Natural killer cell (primary cell): ENCODE measurements at regions not wholly inside any gene's neighbourhood (a gene's known extent, or its start where the extent isn't known, plus 50 kb on each side); places are given as distances from the start of the nearest gene placed in this dataset.
A peak's percentile ranks its signal among the peaks of the same experiment; 100 is the strongest.

Experiments used
- ATAC-seq, 3 donors: fragments of 150-1000 bp in 2 of 3; fragments of 200-7000 bp in 1 of 3; cut with Tn5 transposase; 1 replicate in 1 of 3; 2 replicates in 2 of 3; pipeline ENCODE4 v1.10.0; 2021; ENCODE audit warnings: mild to moderate bottlenecking in 2 of 3, moderate library complexity in 2 of 3
- DNase-seq, 2 donors: peaks; one replicate each; pipeline versions ENCODE4 v3.0.0 to v3.0.0-alpha.2; 2013 to 2021; ENCODE audit warnings: mixed read lengths in 1 of 2
- H3K27ac ChIP-seq: one replicate; pipeline ENCODE4 v1.5.1; 2013; ENCODE audit warnings: mild to moderate bottlenecking, low read length
- H3K27me3 ChIP-seq: one replicate; pipeline ENCODE4 v1.6.1; 2013; ENCODE audit warnings: low read length; ENCODE audit not compliant: control insufficient read depth, insufficient read depth
- H3K36me3 ChIP-seq: one replicate; pipeline ENCODE4 v1.6.1; 2013; ENCODE audit warnings: low read length; ENCODE audit not compliant: control insufficient read depth, insufficient read depth
- H3K4me1 ChIP-seq: one replicate; pipeline ENCODE4 v1.6.1; 2013; ENCODE audit warnings: low read length; ENCODE audit not compliant: control insufficient read depth, insufficient read depth
- H3K4me3 ChIP-seq: one replicate; pipeline ENCODE4 v1.5.1; 2013; ENCODE audit warnings: low read length
- H3K9me3 ChIP-seq: one replicate; pipeline ENCODE4 v1.6.1; 2013; ENCODE audit warnings: low read length; ENCODE audit not compliant: control insufficient read depth, insufficient read depth
- H3K27ac Mint-ChIP-seq, 2 donors: one replicate each; pipeline ENCODE4 v1.8.0; 2022; ENCODE audit warnings: mild to moderate bottlenecking in 2 of 2, mixed read lengths in 2 of 2, moderate library complexity in 1 of 2
- H3K27me3 Mint-ChIP-seq, 2 donors: one replicate each; pipeline ENCODE4 v1.8.0; 2022; ENCODE audit warnings: low read depth in 2 of 2, mixed read lengths in 2 of 2
- H3K36me3 Mint-ChIP-seq: one replicate; pipeline ENCODE4 v1.8.0; 2022; ENCODE audit warnings: mixed read lengths
- H3K4me1 Mint-ChIP-seq, 2 donors: one replicate each; pipeline ENCODE4 v1.8.0; 2022; ENCODE audit warnings: mixed read lengths in 2 of 2
- H3K4me3 Mint-ChIP-seq: one replicate; pipeline ENCODE4 v1.8.0; 2022; ENCODE audit warnings: mild to moderate bottlenecking, moderate library complexity, mixed read lengths
- H3K9me3 Mint-ChIP-seq, 2 donors: one replicate each; pipeline ENCODE4 v1.8.0; 2022; ENCODE audit warnings: mixed read lengths in 2 of 2
- WGBS: methylation state at CpG from one replicate; pipeline ENCODE4 v1.1.7; 2013; ENCODE audit warnings: missing lambda C conversion rate; ENCODE audit not compliant: insufficient coverage; 5-methylcytosine and 5-hydroxymethylcytosine counted together
- intact Hi-C: fragments of 100-400 bp; cut with micrococcal nuclease; formaldehyde crosslinking; loops from one replicate; pipeline ENCODE4 v1.14.2; 2022
- TF ChIP-seq, protein P1 (sequence below): fragments of 200-600 bp; IDR thresholded peaks from one replicate; pipeline ENCODE4 v1.8.0; 2022; ENCODE audit warnings: antibody characterized with exemption

- H3K27ac ChIP-seq, result no peak overlapping the region
- no peaks in the 10 kb centered on the region for H3K9me3 Mint-ChIP-seq
- H3K4me3 Mint-ChIP-seq, result no peak overlapping the region
- no peak for ATAC-seq
- no peak overlapping the region for H3K27ac Mint-ChIP-seq
- no peaks in the 10 kb centered on the region for H3K36me3 ChIP-seq
- H3K4me1 Mint-ChIP-seq, result no peaks in the 10 kb centered on the region
- intact Hi-C loops, result no loop called here
- H3K9me3 ChIP-seq, result no peaks in the 10 kb centered on the region
- H3K27me3 Mint-ChIP-seq, result peaks cover 0 to 12% of the 10 kb centered on the region in 2 donors
- no peak for DNase-seq
- no peaks in the 10 kb centered on the region for H3K36me3 Mint-ChIP-seq
- no peaks in the 10 kb centered on the region for H3K27me3 ChIP-seq
- 88% methylated on average over 5 of the region's 7 CpGs for WGBS
- no peaks in the 10 kb centered on the region for H3K4me1 ChIP-seq
- no peak overlapping the region for H3K4me3 ChIP-seq
- TF ChIP-seq, protein P1, sequence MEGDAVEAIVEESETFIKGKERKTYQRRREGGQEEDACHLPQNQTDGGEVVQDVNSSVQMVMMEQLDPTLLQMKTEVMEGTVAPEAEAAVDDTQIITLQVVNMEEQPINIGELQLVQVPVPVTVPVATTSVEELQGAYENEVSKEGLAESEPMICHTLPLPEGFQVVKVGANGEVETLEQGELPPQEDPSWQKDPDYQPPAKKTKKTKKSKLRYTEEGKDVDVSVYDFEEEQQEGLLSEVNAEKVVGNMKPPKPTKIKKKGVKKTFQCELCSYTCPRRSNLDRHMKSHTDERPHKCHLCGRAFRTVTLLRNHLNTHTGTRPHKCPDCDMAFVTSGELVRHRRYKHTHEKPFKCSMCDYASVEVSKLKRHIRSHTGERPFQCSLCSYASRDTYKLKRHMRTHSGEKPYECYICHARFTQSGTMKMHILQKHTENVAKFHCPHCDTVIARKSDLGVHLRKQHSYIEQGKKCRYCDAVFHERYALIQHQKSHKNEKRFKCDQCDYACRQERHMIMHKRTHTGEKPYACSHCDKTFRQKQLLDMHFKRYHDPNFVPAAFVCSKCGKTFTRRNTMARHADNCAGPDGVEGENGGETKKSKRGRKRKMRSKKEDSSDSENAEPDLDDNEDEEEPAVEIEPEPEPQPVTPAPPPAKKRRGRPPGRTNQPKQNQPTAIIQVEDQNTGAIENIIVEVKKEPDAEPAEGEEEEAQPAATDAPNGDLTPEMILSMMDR, result no peak
These were observed 111.1 kb downstream of the SINHCAF start for GRCh38 chr12:31214626-31215517.

- H3K4me3 Mint-ChIP-seq, result no peak overlapping the region
These were observed 110.3 kb downstream of the SINHCAF start for GRCh38 chr12:31215518-31216232.

DNA sequence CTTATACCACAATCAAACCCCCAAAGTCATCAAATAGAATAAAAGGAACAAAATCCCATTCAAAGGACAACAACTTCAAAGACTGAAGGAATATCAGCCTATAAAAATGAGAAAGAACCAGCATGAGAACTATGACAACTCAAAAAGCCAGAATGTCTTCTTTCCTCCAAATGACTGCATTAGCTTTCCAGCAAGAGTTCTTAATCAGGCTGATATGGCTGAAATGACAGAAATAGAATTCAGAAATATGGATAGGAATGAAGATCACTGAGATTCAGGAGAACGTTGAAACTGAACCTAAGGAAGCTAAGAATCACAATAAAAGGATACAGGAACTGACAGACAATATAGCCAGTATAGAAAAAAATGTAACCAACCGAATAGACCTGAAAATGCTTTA lies 109.5 kb downstream of the SINHCAF start:
- H3K4me1 Mint-ChIP-seq, result no peaks in the 10 kb centered on the region
- TF ChIP-seq, protein P1, result no peak
- no peak overlapping the region for H3K27ac ChIP-seq
- H3K36me3 Mint-ChIP-seq, result no peaks in the 10 kb centered on the region
- intact Hi-C loops, result no loop called here
- no peaks in the 10 kb centered on the region for H3K36me3 ChIP-seq
- DNase-seq (no peak), ATAC-seq (no peak)
- peaks cover 0 to 7% of the 10 kb centered on the region in 2 donors for H3K27me3 Mint-ChIP-seq
- H3K4me3 ChIP-seq, result no peak overlapping the region
- no peak overlapping the region for H3K27ac Mint-ChIP-seq
- no peaks in the 10 kb centered on the region for H3K4me1 ChIP-seq
- no peaks in the 10 kb centered on the region for H3K9me3 ChIP-seq
- H3K4me3 Mint-ChIP-seq, result no peak overlapping the region
- H3K9me3 Mint-ChIP-seq, result no peaks in the 10 kb centered on the region
- WGBS, result 72% methylated on average over 2 of the region's 2 CpGs
- no peaks in the 10 kb centered on the region for H3K27me3 ChIP-seq

More at GRCh38 chr12:31215518-31216232, 110.3 kb downstream of the SINHCAF start:
- H3K27ac ChIP-seq, result no peak overlapping the region
- 80% methylated on average over 6 of the region's 6 CpGs for WGBS
- H3K27me3 ChIP-seq, result no peaks in the 10 kb centered on the region
- H3K9me3 Mint-ChIP-seq, result no peaks in the 10 kb centered on the region
- no peak for DNase-seq
- no peaks in the 10 kb centered on the region for H3K36me3 Mint-ChIP-seq
- H3K4me1 Mint-ChIP-seq, result no peaks in the 10 kb centered on the region
- no peak overlapping the region for H3K4me3 ChIP-seq
- H3K9me3 ChIP-seq, result no peaks in the 10 kb centered on the region
- intact Hi-C loops, result no loop called here
- TF ChIP-seq, protein P1, result no peak
- H3K4me1 ChIP-seq, result no peaks in the 10 kb centered on the region
- no peaks in the 10 kb centered on the region for H3K36me3 ChIP-seq
- peaks cover 0 to 12% of the 10 kb centered on the region in 2 donors for H3K27me3 Mint-ChIP-seq
- H3K27ac Mint-ChIP-seq, result no peak overlapping the region
- ATAC-seq, result peak in 1 of 3 donors; percentile 17
